NOMO-1 treated with dmso at 0.1 percent for 144 hours (cell line): ENCODE measurements at regions not wholly inside any gene's neighbourhood (a gene's known extent, or its start where the extent isn't known, plus 50 kb on each side); places are given as distances from the start of the nearest gene placed in this dataset.

Source experiments
- DNase-seq: peaks from one replicate; lab custom pipeline; 2025; ENCODE audit not compliant: unreplicated experiment; lab: John Stamatoyannopoulos, UW

- no peak for DNase-seq
These were observed 111.5 kb upstream of the SH3BP4 start for GRCh38 chr2:234840336-234840735.

- no peak for DNase-seq
These were observed 112.5 kb upstream of the SH3BP4 start for GRCh38 chr2:234839285-234839684.

GRCh38 chr2:234836271-234836670 lies 115.5 kb upstream of the SH3BP4 start:
- DNase-seq, result no peak

GRCh38 chr2:234835738-234836137 lies 116.1 kb upstream of the SH3BP4 start:
- no peak for DNase-seq

- no peak for DNase-seq
These were observed 117.4 kb upstream of the SH3BP4 start for GRCh38 chr2:234834228-234834923.

GRCh38 chr2:234830853-234831252 lies 121.0 kb upstream of the SH3BP4 start:
- DNase-seq, result no peak

GRCh38 chr2:234829074-234829455 lies 122.8 kb upstream of the SH3BP4 start:
- DNase-seq, result no peak

- DNase-seq, result no peak
These were observed 123.3 kb upstream of the SH3BP4 start for GRCh38 chr2:234828382-234829073.

GRCh38 chr2:234827096-234827860 lies 124.5 kb upstream of the SH3BP4 start:
- no peak for DNase-seq

GRCh38 chr2:234826681-234827080 lies 125.1 kb upstream of the SH3BP4 start:
- no peak for DNase-seq

- no peak for DNase-seq
These were observed 126.2 kb upstream of the SH3BP4 start for GRCh38 chr2:234825616-234826015.

- DNase-seq, result no peak
These were observed 127.9 kb upstream of the SH3BP4 start for GRCh38 chr2:234823877-234824376.

- DNase-seq, result no peak
These were observed 128.5 kb upstream of the SH3BP4 start for GRCh38 chr2:234823196-234823876.

- no peak for DNase-seq
These were observed 129.8 kb upstream of the SH3BP4 start for GRCh38 chr2:234821946-234822475.

- DNase-seq, result no peak
These were observed 132.9 kb upstream of the SH3BP4 start for GRCh38 chr2:234818937-234819336.

- DNase-seq, result no peak
These were observed 135.3 kb upstream of the SH3BP4 start for GRCh38 chr2:234816491-234816890.

- no peak for DNase-seq
These were observed 135.8 kb upstream of the SH3BP4 start for GRCh38 chr2:234816056-234816455.

GRCh38 chr2:234814374-234814773 lies 137.4 kb upstream of the SH3BP4 start:
- DNase-seq, result no peak

GRCh38 chr2:234812851-234813250 lies 139.0 kb upstream of the SH3BP4 start:
- no peak for DNase-seq

GRCh38 chr2:234808907-234809306 lies 142.9 kb upstream of the SH3BP4 start:
- no peak for DNase-seq

- DNase-seq, result no peak
These were observed 145.0 kb upstream of the SH3BP4 start for GRCh38 chr2:234806818-234807217.
